Progenitor cell of endocrine pancreas (in vitro differentiated cells): ENCODE measurements at regions not wholly inside any gene's neighbourhood (a gene's known extent, or its start where the extent isn't known, plus 50 kb on each side); places are given as distances from the start of the nearest gene placed in this dataset.

ENCODE experiments used
- DNase-seq: peaks from one replicate; pipeline ENCODE4 v3.0.0; 2021; ENCODE audit warnings: low spot score; ENCODE audit not compliant: unreplicated experiment
- H3K27ac Mint-ChIP-seq: 2 replicates; pipeline ENCODE4 v1.8.0; 2021; ENCODE audit warnings: mild to moderate bottlenecking, moderate library complexity, mixed read lengths
- H3K27me3 Mint-ChIP-seq: 2 replicates; pipeline ENCODE4 v1.8.0; 2021; ENCODE audit warnings: mixed read lengths
- H3K36me3 Mint-ChIP-seq: 2 replicates; pipeline ENCODE4 v1.8.0; 2022; ENCODE audit warnings: mixed read lengths; ENCODE audit not compliant: insufficient read depth
- H3K4me1 Mint-ChIP-seq: 2 replicates; pipeline ENCODE4 v1.8.0; 2021; ENCODE audit warnings: low read depth, mixed read lengths
- H3K4me3 Mint-ChIP-seq: 2 replicates; pipeline ENCODE4 v1.8.0; 2021; ENCODE audit warnings: low read depth, mild to moderate bottlenecking, moderate library complexity, mixed read lengths
- H3K9me3 Mint-ChIP-seq: 2 replicates; pipeline ENCODE4 v1.8.0; 2021; ENCODE audit warnings: low read depth, mixed read lengths
- TF ChIP-seq, protein P1 (sequence below): fragments of 200-600 bp; sonication (generic); IDR thresholded peaks from one replicate; pipeline ENCODE4 v1.5.0; 2021; ENCODE audit warnings: antibody characterized with exemption, mild to moderate bottlenecking; ENCODE audit not compliant: unreplicated experiment

DNA sequence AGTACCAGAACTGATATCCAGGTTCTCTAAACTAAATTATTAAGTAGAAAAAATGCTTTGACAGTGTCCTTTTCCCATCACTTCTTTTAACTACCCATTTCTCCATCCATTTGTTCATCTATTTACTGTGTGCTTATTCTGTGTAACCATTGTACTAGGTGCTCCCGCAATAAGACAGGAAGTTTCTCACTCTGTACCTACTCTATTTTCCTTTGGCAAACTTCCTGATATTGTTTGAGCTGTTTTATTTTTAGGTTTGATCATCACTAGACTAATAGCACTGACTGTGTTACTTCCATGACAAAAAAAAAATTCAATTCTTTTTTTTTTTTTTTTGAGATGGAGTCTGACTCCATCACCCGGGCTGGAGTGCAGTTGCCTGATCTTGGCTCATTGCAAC lies 102.5 kb upstream of the CASK start:
- Mint-ChIP-seq H3K4me1 (peaks cover 15% of the 10 kb centered on the region), H3K4me3 (no peak overlapping the region), H3K27me3 (no peaks in the 10 kb centered on the region), H3K9me3 (peaks cover 27% of the 10 kb centered on the region), H3K36me3 (peaks cover 1% of the 10 kb centered on the region), H3K27ac (no peak overlapping the region)
- TF ChIP-seq, protein P1, sequence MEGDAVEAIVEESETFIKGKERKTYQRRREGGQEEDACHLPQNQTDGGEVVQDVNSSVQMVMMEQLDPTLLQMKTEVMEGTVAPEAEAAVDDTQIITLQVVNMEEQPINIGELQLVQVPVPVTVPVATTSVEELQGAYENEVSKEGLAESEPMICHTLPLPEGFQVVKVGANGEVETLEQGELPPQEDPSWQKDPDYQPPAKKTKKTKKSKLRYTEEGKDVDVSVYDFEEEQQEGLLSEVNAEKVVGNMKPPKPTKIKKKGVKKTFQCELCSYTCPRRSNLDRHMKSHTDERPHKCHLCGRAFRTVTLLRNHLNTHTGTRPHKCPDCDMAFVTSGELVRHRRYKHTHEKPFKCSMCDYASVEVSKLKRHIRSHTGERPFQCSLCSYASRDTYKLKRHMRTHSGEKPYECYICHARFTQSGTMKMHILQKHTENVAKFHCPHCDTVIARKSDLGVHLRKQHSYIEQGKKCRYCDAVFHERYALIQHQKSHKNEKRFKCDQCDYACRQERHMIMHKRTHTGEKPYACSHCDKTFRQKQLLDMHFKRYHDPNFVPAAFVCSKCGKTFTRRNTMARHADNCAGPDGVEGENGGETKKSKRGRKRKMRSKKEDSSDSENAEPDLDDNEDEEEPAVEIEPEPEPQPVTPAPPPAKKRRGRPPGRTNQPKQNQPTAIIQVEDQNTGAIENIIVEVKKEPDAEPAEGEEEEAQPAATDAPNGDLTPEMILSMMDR: no peak
- DNase-seq: no peak

DNA sequence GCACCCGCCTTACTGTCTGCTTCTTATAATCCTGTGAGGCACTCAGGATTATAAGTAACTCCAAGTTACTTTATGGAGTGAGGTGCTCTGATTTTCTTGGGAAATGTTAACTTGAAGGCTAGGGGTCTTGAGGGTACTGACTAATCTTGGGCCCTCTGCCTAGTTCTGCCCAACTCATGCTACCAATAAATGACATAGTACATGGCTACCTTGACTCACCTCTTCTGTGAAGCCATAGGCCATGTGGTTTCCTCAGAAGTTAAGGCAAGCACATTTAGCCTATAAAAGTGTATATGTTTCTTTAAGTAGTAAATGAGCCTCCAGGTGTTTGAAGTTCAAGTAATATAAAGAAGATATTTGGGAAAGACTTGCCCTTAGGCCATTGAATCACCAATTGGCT lies 99.8 kb upstream of the CASK start:
- DNase-seq: no peak
- Mint-ChIP-seq H3K36me3 (peaks cover 1% of the 10 kb centered on the region), H3K9me3 (peaks cover 27% of the 10 kb centered on the region), H3K4me3 (no peak overlapping the region), H3K27me3 (no peaks in the 10 kb centered on the region), H3K4me1 (peaks cover 15% of the 10 kb centered on the region), H3K27ac (no peak overlapping the region)
- TF ChIP-seq, protein P1: no peak

DNA sequence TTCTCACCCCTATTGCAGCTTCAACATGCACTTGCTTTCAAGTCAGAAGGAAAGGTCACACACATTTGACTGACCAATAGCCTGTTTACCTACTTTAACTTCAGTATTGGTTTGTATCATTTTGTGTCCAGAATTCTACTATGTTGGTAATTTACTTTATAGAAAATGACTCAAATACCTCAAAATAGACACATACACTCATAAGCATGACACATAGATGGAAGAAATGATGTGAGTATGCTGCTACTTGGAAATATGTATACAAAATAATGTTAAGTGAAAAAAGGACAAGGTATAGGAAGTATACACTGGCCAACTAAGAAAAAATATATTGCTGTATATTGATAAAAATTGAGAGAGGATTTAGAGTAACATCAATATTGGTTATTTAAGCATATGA lies 98.8 kb upstream of the CASK start:
- Mint-ChIP-seq H3K27ac (no peak overlapping the region), H3K9me3 (peaks cover 24% of the 10 kb centered on the region), H3K4me1 (peaks cover 8% of the 10 kb centered on the region), H3K36me3 (peaks cover 1% of the 10 kb centered on the region), H3K27me3 (no peaks in the 10 kb centered on the region), H3K4me3 (no peak overlapping the region)
- TF ChIP-seq, protein P1: no peak
- no peak for DNase-seq

DNA sequence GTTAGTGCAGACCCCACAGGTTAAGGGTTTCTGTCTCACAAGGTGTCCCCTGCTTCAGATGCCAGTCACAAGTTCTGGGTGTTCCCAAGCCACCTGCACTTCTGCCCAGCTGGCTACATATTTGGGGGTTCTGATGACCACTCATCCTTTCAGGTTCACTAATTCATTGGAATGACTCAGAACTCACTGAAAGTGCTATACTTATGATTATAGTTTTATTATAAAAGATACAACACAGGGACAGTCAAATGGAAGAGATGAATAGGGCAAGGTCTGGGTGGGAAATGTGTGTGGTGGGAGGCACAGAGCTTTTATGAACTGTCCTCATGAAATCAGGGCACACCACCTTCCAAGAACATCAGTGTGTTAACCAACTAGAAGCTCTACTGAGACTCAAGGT lies 97.7 kb upstream of the CASK start:
- Mint-ChIP-seq H3K36me3 (no peaks in the 10 kb centered on the region), H3K4me1 (no peaks in the 10 kb centered on the region), H3K27me3 (no peaks in the 10 kb centered on the region), H3K4me3 (no peak overlapping the region), H3K27ac (no peak overlapping the region), H3K9me3 (peaks cover 16% of the 10 kb centered on the region)
- DNase-seq: no peak
- TF ChIP-seq, protein P1: no peak

DNA sequence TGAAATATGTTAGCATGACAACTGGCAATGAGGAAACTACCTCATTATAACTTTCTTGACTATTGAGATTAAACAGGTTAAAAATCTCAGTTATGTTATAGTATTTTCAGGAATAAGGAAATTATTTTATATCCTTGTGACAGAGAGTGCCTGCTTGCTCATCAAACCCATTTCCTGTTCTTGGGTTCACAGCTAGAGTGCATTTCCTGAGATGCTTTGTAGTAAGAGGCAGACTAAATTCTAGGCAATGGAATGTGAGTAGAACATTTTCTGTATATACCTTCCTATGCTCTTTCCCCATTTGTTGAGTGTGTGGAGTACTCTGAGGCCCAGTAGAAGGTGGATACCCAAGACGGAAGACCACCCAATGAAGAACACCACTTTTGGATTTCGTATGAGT lies 96.9 kb upstream of the CASK start:
- H3K4me3 Mint-ChIP-seq: no peak overlapping the region
- H3K9me3 Mint-ChIP-seq: peaks cover 17% of the 10 kb centered on the region
- TF ChIP-seq, protein P1: no peak
- no peaks in the 10 kb centered on the region for H3K36me3 Mint-ChIP-seq
- DNase-seq: no peak
- H3K27ac Mint-ChIP-seq: no peak overlapping the region
- H3K27me3 Mint-ChIP-seq: no peaks in the 10 kb centered on the region
- H3K4me1 Mint-ChIP-seq: no peaks in the 10 kb centered on the region
